NCI-H524 (cell line): ENCODE measurements at regions not wholly inside any gene's neighbourhood (a gene's known extent, or its start where the extent isn't known, plus 50 kb on each side); places are given as distances from the start of the nearest gene placed in this dataset.
"Not testable (repeated sequence)": the region's sequence is repeated elsewhere in the genome, so short reads cannot be mapped to it uniquely, and the experiment has no call there.

Experiments
- DNase-seq, 2 experiments: peaks; one replicate each; lab custom pipeline; 2025; lab: John Stamatoyannopoulos, UW

DNA sequence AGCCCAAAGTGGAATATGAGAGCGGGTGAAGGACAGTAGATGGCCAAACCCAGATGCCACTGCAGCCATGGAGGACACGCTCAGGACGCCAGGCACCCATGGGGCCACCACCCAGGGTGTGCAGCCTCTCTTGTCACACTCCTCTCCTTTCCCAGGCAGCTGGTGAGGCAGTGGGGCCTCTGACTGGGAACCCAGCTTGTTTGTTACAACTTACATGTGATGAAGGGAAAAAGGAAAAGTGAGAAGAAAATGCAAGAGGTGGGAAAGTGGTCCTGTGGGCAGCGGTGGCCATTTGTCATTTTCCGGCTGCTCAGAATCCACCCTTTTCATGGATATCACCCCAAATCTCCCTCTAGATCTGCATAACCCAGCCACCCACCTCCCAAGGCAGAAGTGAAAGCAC is 62.7 kb upstream of the UNC5A start:
- no peak for DNase-seq

DNA sequence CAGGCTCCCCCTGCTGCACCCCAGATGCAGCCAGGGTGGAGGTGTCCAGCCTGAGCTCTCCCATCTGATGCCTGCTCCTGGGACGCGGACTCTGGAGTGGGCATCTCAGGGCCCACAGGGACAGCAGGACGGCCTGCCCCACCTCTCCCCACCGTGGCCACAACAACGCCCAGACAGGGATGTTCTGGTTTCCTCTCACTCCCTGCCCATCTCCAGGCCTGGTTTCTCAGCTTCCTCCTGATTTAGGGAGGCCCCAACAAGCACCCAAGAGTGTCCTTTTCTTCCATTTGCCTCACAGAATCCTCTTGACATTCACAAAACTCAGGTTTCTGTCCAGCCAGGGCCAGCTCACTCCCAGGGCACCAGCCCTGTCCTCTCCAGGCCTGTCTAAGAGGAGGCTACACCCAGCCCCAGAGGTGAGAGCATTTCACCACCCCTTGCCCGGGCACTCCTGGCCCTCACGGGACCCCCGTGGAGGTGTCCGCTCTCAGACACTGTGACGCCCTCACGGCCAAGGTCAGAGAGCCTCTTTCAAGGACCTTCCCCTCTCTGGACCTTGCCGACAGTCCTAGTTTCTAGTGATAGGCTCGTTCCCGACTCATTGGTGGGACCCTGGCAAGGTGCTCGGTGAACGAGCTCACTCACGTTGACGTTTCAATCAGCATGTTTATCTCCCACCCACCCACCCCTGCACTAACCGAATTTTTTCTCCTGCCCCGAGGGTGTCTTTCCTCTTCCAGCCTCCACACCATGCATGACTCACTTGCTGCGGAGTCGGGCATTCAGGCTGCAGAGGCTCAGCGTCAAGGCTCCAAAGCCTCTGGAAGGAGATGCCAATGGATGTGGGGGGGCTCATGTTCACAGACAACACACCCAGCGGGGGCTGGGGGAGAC is 62.0 kb upstream of the UNC5A start:
- no peak for DNase-seq

DNA sequence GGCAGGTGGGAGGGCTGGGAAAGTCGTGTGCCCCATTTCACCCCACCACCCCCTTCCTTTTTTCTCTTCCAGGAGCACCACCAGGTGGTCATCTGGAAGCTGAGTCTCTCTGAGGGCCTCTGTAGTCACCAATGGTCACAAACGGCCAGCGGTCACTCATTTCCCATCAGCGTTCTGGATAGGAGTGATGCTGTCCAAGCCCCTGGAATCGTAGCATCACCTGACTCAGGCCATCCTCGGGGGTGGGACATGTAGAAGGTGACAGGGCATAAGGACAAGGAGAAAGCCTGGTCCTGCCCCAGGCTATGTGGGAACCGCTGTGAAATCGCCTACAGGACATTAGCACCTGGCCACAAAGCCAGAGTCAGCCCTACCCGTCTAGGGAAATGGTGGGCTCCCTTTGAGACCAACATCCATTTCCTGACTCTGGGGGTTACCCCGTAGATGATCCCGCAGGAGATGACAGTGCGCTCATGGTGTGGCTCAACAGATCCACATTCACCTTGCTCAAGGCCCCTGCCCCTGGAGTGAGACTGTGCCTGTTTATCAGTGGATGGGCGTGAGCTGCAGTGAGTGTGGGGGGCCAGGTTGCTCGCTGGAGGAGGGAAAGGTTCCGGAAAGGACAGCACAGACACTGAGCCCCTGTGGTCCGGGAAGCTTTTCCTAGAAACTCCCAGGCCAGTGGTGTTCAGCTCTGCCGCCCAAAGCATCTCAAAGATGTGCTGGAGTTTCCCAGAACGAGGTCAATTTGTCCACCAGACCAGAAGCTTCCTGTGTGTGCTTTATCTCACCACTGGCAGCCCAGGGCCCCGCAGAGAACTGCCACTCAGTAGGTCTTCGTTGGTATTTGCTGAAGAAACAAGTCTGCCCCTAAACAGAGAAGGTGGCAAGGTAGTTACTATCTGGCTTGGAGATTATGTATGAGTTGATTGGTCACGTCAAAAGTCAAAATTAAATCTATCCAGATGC is 61.1 kb upstream of the UNC5A start:
- DNase-seq = no peak

DNA sequence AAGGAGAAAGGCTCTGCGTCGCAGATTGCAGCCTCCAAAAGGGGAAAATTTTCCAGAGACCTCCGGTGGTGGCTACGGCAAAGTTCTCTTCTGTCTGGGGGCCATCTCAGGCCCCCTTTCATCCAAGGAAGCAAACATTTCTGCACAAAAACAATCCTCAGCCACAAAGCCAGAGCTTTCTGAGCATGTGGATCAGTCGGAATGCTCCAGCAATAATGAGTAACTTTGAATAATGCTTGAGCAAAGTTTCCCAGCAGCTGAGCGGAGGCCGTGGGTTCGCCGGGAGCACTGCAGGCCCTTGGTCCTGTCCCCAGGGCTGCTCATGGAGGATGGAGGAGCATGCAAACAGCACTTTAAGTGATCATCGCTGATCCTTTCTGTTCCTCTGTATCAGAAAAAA is 60.2 kb upstream of the UNC5A start:
- DNase-seq = no peak

DNA sequence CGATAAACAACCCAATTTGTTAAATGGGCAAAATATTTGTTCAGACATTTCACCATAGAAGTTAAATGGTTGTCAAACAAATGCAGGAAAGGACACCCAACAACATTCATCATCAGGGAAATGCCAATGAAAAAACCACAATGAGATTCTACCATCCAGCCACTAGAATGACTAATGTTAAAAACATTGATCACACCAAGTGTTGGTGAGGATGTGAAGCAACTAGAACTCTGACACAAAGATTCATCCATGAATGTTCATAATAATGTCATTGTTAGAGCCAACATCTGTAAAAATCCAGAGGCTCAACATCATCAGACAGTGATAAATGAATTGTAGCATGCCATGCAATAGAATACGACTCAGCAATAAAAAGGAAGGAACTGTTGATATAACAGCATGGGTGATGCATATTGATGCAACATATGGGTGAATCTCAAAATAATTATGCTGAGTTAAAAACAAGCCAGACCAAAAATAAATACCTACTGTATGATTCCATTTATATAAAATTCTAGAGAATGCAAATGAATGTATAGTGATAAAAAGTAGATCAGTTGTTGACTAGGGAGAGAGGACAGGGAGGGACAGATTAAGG is 55.9 kb upstream of the UNC5A start:
- no peak for DNase-seq

DNA sequence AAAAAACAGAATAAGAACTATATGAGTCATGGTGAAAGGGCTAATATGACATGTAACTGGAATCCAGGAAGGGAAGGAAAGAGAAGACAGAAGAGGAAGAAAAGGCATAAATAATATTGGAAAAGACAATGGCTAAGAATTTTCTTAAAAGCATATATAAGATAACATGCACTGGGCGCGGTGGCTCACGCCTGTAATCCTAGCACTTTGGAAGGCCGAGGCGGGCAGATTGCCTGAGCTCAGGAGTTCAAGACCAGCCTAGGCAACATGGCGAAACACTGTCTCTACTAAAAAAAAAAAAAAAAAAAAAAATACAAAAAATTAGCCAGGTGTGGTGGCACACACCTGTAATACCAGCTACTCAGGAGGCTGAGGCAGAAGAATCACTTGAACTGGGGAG is 54.8 kb upstream of the UNC5A start:
- DNase-seq = not testable (repeated sequence)

DNA sequence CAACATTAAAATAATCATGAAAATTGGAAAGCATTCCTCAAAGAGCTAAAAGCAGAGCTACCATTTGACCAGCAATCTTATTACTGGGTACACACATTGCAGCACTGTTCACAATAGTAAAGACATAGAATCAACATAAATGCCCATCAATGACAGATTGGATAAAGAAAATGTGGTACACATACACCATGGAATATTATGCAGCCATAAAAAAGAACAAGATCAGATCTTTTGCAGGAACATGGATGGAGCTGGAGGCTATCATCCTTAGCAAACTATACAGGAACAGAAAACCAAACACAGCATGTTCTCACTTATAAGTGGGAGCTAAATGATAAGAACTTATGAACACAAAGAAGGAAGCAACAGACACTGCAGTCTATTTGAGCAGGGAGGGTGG is 52.8 kb upstream of the UNC5A start:
- DNase-seq = not testable (repeated sequence)
